DND-41 (cell line): ENCODE measurements at regions not wholly inside any gene's neighbourhood (a gene's known extent, or its start where the extent isn't known, plus 50 kb on each side); places are given as distances from the start of the nearest gene placed in this dataset.

Experiments
- ATAC-seq: fragments of 200-7000 bp; cut with Tn5 transposase; 3 replicates; pipeline ENCODE4 v1.9.1; 2021; ENCODE audit warnings: low read depth; ENCODE audit not compliant: insufficient read depth
- DNase-seq: peaks from one replicate; pipeline ENCODE4 v3.0.0-alpha.2; 2020
- H2AFZ ChIP-seq: 2 replicates; pipeline ENCODE4 v1.6.0; 2012; ENCODE audit warnings: low read depth, low read length
- H3K27ac ChIP-seq: 2 replicates; pipeline ENCODE4 v1.5.1; 2012; ENCODE audit warnings: low read length, inconsistent platforms
- H3K27me3 ChIP-seq: fragments of 200-600 bp; sonication (generic); 2 replicates; pipeline ENCODE4 v1.6.0; 2012; ENCODE audit warnings: low read length, mild to moderate bottlenecking, inconsistent platforms; ENCODE audit not compliant: insufficient read depth, poor library complexity
- H3K36me3 ChIP-seq: 2 replicates; pipeline ENCODE4 v1.5.1; 2012; ENCODE audit warnings: low read length, inconsistent platforms; ENCODE audit not compliant: insufficient read depth
- H3K4me1 ChIP-seq: 2 replicates; pipeline ENCODE4 v1.5.1; 2012; ENCODE audit warnings: mild to moderate bottlenecking, low read length; ENCODE audit not compliant: insufficient read depth
- H3K4me2 ChIP-seq: 2 replicates; pipeline ENCODE4 v1.6.0; 2012; ENCODE audit warnings: mild to moderate bottlenecking, moderate library complexity, low read length, inconsistent platforms; ENCODE audit not compliant: insufficient read depth
- H3K4me3 ChIP-seq, 2 experiments: fragments of 200-600 bp in 1 of 2; shearing (Covaris generic) in 1 of 2; 2 replicates each; pipeline ENCODE4 v1.5.1; 2012 to 2016; ENCODE audit warnings: inconsistent platforms in 2 of 2, low read length in 2 of 2, mild to moderate bottlenecking in 2 of 2, low read depth in 1 of 2, moderate library complexity in 1 of 2
- H3K79me2 ChIP-seq: 2 replicates; pipeline ENCODE4 v1.6.0; 2012; ENCODE audit warnings: low read length, inconsistent platforms; ENCODE audit not compliant: insufficient read depth
- H3K9ac ChIP-seq: 2 replicates; pipeline ENCODE4 v1.6.0; 2012; ENCODE audit warnings: low read depth, mild to moderate bottlenecking, inconsistent platforms, low read length, moderate library complexity
- H3K9me3 ChIP-seq: 2 replicates; pipeline ENCODE4 v1.5.1; 2012; ENCODE audit warnings: low read length, moderate library complexity, mild to moderate bottlenecking, inconsistent platforms; ENCODE audit not compliant: insufficient read depth, severe bottlenecking
- H4K20me1 ChIP-seq: 2 replicates; pipeline ENCODE4 v1.6.0; 2012; ENCODE audit warnings: low read length; ENCODE audit not compliant: insufficient read depth
- EZH2 ChIP-seq: IDR thresholded peaks from 3 replicates; pipeline ENCODE4 v1.6.1; 2012; ENCODE audit warnings: borderline replicate concordance, low read depth, mild to moderate bottlenecking, moderate library complexity, low read length, inconsistent platforms; ENCODE audit not compliant: severe bottlenecking
- TF ChIP-seq, protein P1 (sequence below): IDR thresholded peaks from 2 replicates; pipeline ENCODE4 v1.5.1; 2012; ENCODE audit warnings: borderline replicate concordance, low read length, moderate library complexity, mild to moderate bottlenecking; ENCODE audit not compliant: poor library complexity, severe bottlenecking; ENCODE audit errors: extremely low read depth

DNA sequence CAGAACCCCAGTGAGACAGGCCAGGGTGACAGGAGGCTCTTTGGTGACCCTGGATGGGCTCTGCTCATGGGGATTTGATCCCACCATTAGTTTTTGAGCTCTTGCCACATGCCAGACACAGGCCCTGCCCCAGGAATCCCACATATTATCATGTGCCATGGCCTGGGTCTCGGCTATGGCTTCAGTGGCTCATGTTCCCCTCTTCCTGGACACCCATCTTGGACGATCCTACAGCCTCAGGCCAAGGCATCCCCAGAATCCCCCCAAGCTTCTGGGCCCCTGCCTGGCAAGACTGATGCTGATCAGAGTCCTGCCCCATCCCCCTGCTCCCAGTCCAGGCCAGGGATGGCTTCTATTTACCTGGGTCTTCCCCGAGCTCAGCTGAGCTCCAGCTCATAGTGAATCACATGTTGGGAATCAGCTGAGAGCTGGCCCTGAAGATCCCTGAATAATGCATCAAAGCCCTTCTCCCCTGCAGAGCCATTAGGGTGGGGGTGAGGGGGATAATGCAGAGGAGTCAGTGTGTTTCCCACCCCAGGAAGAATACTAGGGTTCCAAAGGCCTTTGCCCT lies 50.9 kb upstream of the CHRNB4 start:
- no peak overlapping the region for H2AFZ ChIP-seq
- TF ChIP-seq, protein P1, sequence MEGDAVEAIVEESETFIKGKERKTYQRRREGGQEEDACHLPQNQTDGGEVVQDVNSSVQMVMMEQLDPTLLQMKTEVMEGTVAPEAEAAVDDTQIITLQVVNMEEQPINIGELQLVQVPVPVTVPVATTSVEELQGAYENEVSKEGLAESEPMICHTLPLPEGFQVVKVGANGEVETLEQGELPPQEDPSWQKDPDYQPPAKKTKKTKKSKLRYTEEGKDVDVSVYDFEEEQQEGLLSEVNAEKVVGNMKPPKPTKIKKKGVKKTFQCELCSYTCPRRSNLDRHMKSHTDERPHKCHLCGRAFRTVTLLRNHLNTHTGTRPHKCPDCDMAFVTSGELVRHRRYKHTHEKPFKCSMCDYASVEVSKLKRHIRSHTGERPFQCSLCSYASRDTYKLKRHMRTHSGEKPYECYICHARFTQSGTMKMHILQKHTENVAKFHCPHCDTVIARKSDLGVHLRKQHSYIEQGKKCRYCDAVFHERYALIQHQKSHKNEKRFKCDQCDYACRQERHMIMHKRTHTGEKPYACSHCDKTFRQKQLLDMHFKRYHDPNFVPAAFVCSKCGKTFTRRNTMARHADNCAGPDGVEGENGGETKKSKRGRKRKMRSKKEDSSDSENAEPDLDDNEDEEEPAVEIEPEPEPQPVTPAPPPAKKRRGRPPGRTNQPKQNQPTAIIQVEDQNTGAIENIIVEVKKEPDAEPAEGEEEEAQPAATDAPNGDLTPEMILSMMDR = no peak
- TF ChIP-seq EZH2 = no peak

GRCh38 chr15:78691167-78691850 lies 50.3 kb upstream of the CHRNB4 start:
- Histone ChIP-seq H4K20me1 (no peaks in the 10 kb centered on the region), H3K4me2 (no peak overlapping the region), H2AFZ (no peak overlapping the region), H3K4me1 (no peaks in the 10 kb centered on the region), H3K9me3 (no peaks in the 10 kb centered on the region), H3K79me2 (no peaks in the 10 kb centered on the region), H3K9ac (no peak overlapping the region), H3K4me3 (no peak overlapping the region), H3K27me3 (no peaks in the 10 kb centered on the region), H3K36me3 (no peaks in the 10 kb centered on the region), H3K27ac (no peak overlapping the region)
- TF ChIP-seq EZH2 = no peak
- TF ChIP-seq, protein P1 = no peak
- ATAC-seq (no peak), DNase-seq (no peak)

More for the DNA sequence above, 50.9 kb upstream of the CHRNB4 start:
- Histone ChIP-seq H3K27ac (no peak overlapping the region), H3K4me2 (no peak overlapping the region), H3K9me3 (no peaks in the 10 kb centered on the region), H3K36me3 (no peaks in the 10 kb centered on the region), H3K9ac (no peak overlapping the region), H3K27me3 (no peaks in the 10 kb centered on the region), H3K79me2 (no peaks in the 10 kb centered on the region), H4K20me1 (no peaks in the 10 kb centered on the region), H3K4me1 (no peaks in the 10 kb centered on the region), H3K4me3 (no peak overlapping the region)
- DNase-seq (no peak), ATAC-seq (no peak)
